ENCODE measurements at regions not wholly inside any gene's neighbourhood (a gene's known extent, or its start where the extent isn't known, plus 50 kb on each side); places are given as distances from the start of the nearest gene placed in this dataset.

DNA sequence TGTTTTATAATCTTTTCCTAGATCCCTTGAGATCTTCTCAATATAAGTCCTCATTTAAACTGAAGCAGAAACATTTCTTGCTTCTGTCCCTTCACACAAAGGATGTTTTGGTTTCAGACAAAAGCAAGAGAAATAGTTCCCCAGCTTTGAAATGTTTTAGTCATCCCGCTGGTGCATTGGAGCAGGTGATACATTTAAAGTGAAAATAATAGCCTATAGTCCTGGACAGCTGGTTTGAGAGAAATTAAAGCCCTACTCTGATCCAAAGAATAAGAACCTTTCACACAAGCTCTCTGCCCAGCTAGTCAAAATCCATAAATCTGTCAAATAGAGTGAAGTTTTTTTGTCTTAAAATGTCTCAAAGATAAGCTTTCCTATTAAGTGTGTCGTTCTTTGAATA, 79.4 kb downstream of the LUZP4 start:
- TF ChIP-seq, protein P1, sequence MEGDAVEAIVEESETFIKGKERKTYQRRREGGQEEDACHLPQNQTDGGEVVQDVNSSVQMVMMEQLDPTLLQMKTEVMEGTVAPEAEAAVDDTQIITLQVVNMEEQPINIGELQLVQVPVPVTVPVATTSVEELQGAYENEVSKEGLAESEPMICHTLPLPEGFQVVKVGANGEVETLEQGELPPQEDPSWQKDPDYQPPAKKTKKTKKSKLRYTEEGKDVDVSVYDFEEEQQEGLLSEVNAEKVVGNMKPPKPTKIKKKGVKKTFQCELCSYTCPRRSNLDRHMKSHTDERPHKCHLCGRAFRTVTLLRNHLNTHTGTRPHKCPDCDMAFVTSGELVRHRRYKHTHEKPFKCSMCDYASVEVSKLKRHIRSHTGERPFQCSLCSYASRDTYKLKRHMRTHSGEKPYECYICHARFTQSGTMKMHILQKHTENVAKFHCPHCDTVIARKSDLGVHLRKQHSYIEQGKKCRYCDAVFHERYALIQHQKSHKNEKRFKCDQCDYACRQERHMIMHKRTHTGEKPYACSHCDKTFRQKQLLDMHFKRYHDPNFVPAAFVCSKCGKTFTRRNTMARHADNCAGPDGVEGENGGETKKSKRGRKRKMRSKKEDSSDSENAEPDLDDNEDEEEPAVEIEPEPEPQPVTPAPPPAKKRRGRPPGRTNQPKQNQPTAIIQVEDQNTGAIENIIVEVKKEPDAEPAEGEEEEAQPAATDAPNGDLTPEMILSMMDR (IDR thresholded peaks at IDR 0.05; ENCODE audit: low read depth, low read length): no peak
- no peak for TF ChIP-seq EZH2phosphoT487 (IDR thresholded peaks at IDR 0.05; ENCODE audit: low read depth)
